ENCODE measurements at regions not wholly inside any gene's neighbourhood (a gene's known extent, or its start where the extent isn't known, plus 50 kb on each side); places are given as distances from the start of the nearest gene placed in this dataset.

GRCh38 chr20:41951615-41952014, 333.4 kb upstream of the CHD6 start:
- DNase-seq (ENCODE audit: low read depth in 2 of 2), result no peak

GRCh38 chr20:41939659-41940058, 321.5 kb upstream of the CHD6 start:
- DNase-seq (ENCODE audit: low read depth in 2 of 2), result no peak

- no peak for DNase-seq (ENCODE audit: low read depth in 2 of 2)
These were observed 320.2 kb upstream of the CHD6 start for GRCh38 chr20:41938353-41938752.

- DNase-seq (ENCODE audit: low read depth in 2 of 2), result no peak
These were observed 317.1 kb upstream of the CHD6 start for GRCh38 chr20:41935259-41935791.

GRCh38 chr20:41932431-41932830, 314.3 kb upstream of the CHD6 start:
- no peak for DNase-seq (ENCODE audit: low read depth in 2 of 2)

- no peak for DNase-seq (ENCODE audit: low read depth in 2 of 2)
These were observed 309.5 kb upstream of the CHD6 start for GRCh38 chr20:41927655-41928054.

DNA sequence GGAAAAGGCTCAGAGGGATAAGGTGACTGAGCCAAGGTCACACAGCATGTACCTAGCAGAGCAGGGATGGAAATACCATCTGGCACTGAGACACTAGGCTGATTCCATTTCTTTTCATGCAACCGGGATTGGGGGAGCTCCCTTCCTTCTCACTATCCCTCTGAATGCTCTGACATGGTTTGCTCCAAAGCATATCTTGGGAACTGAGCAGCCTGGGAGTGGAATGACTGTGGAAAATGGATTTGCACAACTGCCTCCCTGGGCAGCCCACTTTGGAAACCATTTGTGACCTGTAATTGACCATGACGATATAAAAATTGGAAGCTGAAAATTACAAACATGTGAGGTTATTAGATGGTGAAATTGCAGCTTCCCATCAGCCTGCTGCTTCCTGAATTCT, 309.0 kb upstream of the CHD6 start:
- DNase-seq (ENCODE audit: low read depth in 2 of 2), result no peak

DNA sequence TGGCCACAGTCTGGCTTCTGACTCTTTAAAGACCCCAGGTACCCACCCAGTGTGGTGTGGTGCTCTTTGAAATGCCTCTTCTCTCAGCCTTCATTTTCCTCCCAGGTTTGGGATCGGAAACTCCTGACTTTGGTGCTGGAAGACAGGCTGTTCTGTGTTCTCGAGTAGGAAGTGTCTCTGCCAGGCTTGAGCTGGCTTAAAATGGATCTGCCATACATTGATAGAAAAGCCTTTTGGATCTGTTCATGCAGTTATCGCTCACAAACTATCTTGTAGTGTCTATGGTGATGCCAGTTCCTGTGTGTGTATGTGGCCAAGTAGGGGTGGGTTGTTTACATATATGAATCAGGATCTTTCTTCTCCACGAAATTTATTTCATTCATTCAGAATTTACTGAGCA, 307.3 kb upstream of the CHD6 start:
- no peak for DNase-seq (ENCODE audit: low read depth in 2 of 2)

DNA sequence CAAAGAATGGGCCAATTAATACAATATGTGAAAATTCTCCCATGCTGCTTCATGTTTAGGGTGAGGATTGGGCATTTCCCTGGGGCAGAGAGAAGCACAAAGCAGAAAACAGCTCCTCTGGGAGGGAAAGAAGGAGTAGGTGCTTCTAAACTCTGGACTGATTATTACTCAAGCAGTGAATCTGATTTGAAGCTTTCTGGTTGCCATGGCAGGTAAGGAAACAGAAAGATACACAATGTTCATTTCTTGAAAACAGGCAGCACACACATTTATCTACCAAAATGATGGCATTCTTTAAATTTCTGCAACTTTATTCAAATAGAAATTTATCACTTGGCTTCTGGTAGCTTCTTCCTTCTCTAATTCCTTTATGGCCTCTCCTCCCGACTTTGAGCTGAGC, 305.4 kb upstream of the CHD6 start:
- DNase-seq (ENCODE audit: low read depth in 2 of 2), result no peak

GRCh38 chr20:41913146-41913545, 295.0 kb upstream of the CHD6 start:
- no peak for DNase-seq (ENCODE audit: low read depth in 2 of 2)

DNA sequence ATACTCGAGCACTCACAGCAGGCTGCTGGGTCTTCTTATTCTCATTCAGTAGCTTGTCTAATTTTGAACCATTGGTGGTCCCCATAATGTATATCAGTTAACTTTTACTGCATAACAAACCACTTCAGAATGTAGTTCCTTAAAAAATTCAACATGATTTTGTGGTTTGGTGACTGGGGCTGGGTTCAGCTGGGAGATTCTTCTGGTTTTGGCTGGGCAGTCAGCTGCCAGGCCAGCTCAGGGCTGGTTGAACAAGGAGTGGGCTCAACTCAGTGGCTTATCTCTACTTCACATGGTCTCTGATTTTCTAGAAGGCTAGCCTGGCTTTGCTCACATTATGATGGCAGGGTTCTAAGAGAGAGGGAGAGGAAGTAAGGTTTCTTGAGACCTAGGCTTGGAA, 292.4 kb upstream of the CHD6 start:
- no peak for DNase-seq (ENCODE audit: low read depth in 2 of 2)

GRCh38 chr20:41905199-41905598, 287.0 kb upstream of the CHD6 start:
- no peak for DNase-seq (ENCODE audit: low read depth in 2 of 2)

- no peak for DNase-seq (ENCODE audit: low read depth in 2 of 2)
These were observed 285.4 kb upstream of the CHD6 start for GRCh38 chr20:41903586-41903985.

DNA sequence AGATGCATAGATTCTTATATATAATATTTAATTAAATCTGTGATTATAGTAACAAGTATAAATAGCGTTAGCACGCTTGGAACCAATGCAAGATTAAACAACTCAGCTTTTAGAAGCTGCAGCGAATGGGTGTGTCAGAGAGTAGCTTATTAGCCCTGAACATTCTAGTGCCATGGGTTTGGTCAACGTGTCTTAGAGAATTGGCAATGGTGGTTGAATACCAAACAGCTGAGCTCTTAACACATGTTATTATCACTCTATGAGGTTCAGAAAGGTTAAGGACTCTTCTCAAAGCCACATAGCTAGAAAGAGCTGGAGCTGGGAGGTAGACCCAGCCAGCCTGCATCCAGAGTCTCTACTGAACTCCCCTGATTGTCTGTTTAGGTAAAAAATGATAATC, 284.2 kb upstream of the CHD6 start:
- no peak for DNase-seq (ENCODE audit: low read depth in 2 of 2)

GRCh38 chr20:41900201-41900691, 282.1 kb upstream of the CHD6 start:
- DNase-seq (ENCODE audit: low read depth in 2 of 2), result no peak

- DNase-seq (ENCODE audit: low read depth in 2 of 2), result no peak
These were observed 279.5 kb upstream of the CHD6 start for GRCh38 chr20:41897708-41898107.

- no peak for DNase-seq (ENCODE audit: low read depth in 2 of 2)
These were observed 277.3 kb upstream of the CHD6 start for GRCh38 chr20:41895241-41896032.

GRCh38 chr20:41894255-41894963, 276.2 kb upstream of the CHD6 start:
- no peak for DNase-seq (ENCODE audit: low read depth in 2 of 2)

DNA sequence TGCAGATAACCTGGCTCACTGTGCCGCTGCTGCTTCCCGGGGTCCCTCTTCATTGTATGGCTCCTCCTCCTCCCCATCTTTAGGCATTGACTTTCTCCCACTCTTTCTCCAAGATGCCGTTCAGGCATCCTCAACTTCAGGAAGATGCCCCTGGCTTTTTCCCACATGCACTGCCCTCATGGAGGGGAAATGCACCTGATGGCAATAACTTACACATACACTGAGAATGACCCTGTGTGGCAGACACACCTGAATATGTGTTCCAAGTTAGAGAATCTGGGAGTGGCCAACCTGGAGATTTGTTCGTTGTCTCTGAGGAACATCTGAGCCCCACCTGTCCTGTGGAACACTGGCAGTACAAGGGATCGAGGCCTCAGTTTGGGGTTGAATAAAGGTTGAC, 273.9 kb upstream of the CHD6 start:
- no peak for DNase-seq (ENCODE audit: low read depth in 2 of 2)

GRCh38 chr20:41889844-41890224, 271.7 kb upstream of the CHD6 start:
- DNase-seq (ENCODE audit: low read depth in 2 of 2), result no peak

GRCh38 chr20:41889126-41889843, 271.1 kb upstream of the CHD6 start:
- DNase-seq (ENCODE audit: low read depth in 2 of 2), result no peak

DNA sequence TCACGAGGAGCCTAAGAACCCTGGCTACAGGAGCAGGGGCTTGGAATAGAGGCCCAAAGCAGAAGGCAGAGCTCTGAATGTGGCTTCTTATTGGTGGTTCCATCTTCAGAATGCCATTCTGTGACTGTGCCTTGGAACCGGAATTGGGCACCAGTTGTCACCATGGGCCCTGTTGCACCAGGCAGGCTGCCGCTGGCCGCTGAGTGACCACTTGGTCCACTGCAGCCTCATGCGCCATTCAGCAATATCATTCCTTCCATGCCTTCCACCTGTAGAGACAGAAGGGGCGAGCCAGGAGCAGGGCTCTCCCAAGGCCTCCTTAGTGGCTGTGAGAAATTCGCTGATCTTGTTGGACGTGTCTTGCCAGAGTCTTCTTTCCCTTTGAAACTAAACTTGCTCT, 270.3 kb upstream of the CHD6 start:
- DNase-seq (ENCODE audit: low read depth in 2 of 2), result no peak

Measured in activated CD4-positive, alpha-beta T cell treated with anti-CD3 and anti-CD28 coated beads for 24 hours (primary cell).